ENCODE measurements at regions not wholly inside any gene's neighbourhood (a gene's known extent, or its start where the extent isn't known, plus 50 kb on each side); places are given as distances from the start of the nearest gene placed in this dataset.

DNA sequence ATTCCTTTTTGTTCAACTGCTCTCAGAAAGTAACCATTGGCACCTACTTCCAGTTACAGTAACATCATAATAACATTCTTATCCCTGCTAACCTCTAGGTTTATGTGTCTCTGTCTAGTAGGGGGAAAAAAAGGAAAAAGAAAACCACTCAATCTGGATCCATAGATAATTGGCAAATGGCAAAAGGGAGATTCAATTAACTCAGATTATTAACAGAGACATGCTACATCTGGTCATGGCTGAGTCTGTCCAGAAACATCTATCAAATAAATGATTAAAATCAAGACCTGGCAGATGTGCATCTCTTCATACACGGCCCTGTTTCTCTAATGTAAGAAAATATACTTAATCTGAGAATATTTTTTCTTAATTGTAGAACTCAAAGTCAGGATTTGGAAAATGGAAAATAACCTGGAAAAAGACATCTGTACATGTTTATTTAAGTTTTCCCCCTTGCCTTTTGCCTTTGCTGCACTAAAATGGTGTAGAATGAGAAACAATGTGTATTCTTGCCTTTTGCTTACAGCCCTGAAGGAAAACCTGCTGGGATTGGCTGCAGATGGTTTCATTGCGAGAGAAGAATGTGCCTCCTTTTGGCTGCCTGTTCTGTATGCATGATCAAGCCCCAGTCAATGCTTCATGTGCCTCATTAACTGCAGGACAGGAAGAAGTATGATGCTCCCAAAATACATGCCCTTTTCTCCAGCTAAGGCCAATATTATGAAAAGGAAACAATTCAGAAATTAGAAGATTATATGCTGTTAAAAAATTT lies 921.6 kb upstream of the PCDH20 start:
- Histone ChIP-seq H2AFZ (ENCODE audit: low read length) (no peak overlapping the region), H3K4me2 (ENCODE audit: low read depth, low read length, poor library complexity, severe bottlenecking) (no peak overlapping the region)

DNA sequence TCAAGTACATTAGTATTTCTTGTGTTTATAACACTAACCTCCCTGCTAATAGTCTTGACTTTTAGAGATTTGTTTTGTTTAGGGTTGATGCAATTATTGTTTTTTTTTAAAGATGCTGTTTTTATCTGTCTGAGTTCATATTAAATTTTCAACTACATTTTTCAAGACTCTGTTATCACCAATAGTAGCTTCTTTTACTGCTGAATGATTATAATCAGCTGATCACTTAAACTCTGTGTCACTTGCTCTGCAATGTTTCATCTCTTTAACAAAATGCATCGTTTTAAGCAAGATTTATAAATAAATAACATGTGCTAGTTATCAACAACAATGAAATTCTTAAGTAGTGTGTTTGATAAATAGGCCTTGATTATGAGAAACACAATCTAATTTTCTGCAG lies 920.9 kb upstream of the PCDH20 start:
- TF ChIP-seq CTCF (conservative IDR thresholded peaks at IDR 0.05; ENCODE audit: low read length) (no peak), EZH2phosphoT487 (IDR thresholded peaks at IDR 0.05; ENCODE audit: borderline replicate concordance) (no peak)
- Histone ChIP-seq H4K20me1 (ENCODE audit: insufficient read depth, low read length, poor library complexity, severe bottlenecking) (no peaks in the 10 kb centered on the region), H3K27me3 (ENCODE audit: insufficient read depth, low read length, poor library complexity, severe bottlenecking) (no peaks in the 10 kb centered on the region), H2AFZ (ENCODE audit: low read length) (no peak overlapping the region), H3K9me2 (replicated peaks; ENCODE audit: low read depth, low read length) (no peaks in the 10 kb centered on the region), H3K9me3 (ENCODE audit: insufficient read depth, low read depth, low read length) (no peaks in the 10 kb centered on the region), H3F3A (ENCODE audit: low read depth) (no peaks in the 10 kb centered on the region), H3K4me2 (ENCODE audit: low read depth, low read length, poor library complexity, severe bottlenecking) (no peak overlapping the region), H3K9ac (ENCODE audit: low read depth, low read length, poor library complexity, severe bottlenecking) (no peak overlapping the region), H3K4me1 (ENCODE audit: insufficient read depth, low read length, poor library complexity, severe bottlenecking) (no peaks in the 10 kb centered on the region), H3K79me2 (ENCODE audit: insufficient read depth, low read length) (no peaks in the 10 kb centered on the region), H3K36me3 (ENCODE audit: insufficient read depth, low read length) (no peaks in the 10 kb centered on the region), H3K4me3 (ENCODE audit: low read length, poor library complexity, severe bottlenecking) (no peak overlapping the region)

More for the DNA sequence above, 921.6 kb upstream of the PCDH20 start:
- Histone ChIP-seq H4K20me1 (ENCODE audit: insufficient read depth, low read length, poor library complexity, severe bottlenecking) (no peaks in the 10 kb centered on the region), H3K9ac (ENCODE audit: low read depth, low read length, poor library complexity, severe bottlenecking) (no peak overlapping the region), H3K9me3 (ENCODE audit: insufficient read depth, low read depth, low read length) (no peaks in the 10 kb centered on the region), H3K4me3 (ENCODE audit: low read length, poor library complexity, severe bottlenecking) (no peak overlapping the region), H3K79me2 (ENCODE audit: insufficient read depth, low read length) (no peaks in the 10 kb centered on the region), H3F3A (ENCODE audit: low read depth) (no peaks in the 10 kb centered on the region), H3K27me3 (ENCODE audit: insufficient read depth, low read length, poor library complexity, severe bottlenecking) (no peaks in the 10 kb centered on the region), H3K9me2 (replicated peaks; ENCODE audit: low read depth, low read length) (no peaks in the 10 kb centered on the region), H3K36me3 (ENCODE audit: insufficient read depth, low read length) (no peaks in the 10 kb centered on the region), H3K4me1 (ENCODE audit: insufficient read depth, low read length, poor library complexity, severe bottlenecking) (no peaks in the 10 kb centered on the region)
- no peak for TF ChIP-seq CTCF (conservative IDR thresholded peaks at IDR 0.05; ENCODE audit: low read length)
- TF ChIP-seq EZH2phosphoT487 (IDR thresholded peaks at IDR 0.05; ENCODE audit: borderline replicate concordance) = no peak

GRCh38 chr13:62333466-62333865 lies 917.8 kb upstream of the PCDH20 start:
- Histone ChIP-seq H2AFZ (ENCODE audit: low read length) (no peak overlapping the region), H3K4me2 (ENCODE audit: low read depth, low read length, poor library complexity, severe bottlenecking) (no peak overlapping the region), H3F3A (ENCODE audit: low read depth) (no peaks in the 10 kb centered on the region), H4K20me1 (ENCODE audit: insufficient read depth, low read length, poor library complexity, severe bottlenecking) (no peaks in the 10 kb centered on the region), H3K9me3 (ENCODE audit: insufficient read depth, low read depth, low read length) (no peaks in the 10 kb centered on the region), H3K4me1 (ENCODE audit: insufficient read depth, low read length, poor library complexity, severe bottlenecking) (no peaks in the 10 kb centered on the region), H3K79me2 (ENCODE audit: insufficient read depth, low read length) (no peaks in the 10 kb centered on the region), H3K9me2 (replicated peaks; ENCODE audit: low read depth, low read length) (no peaks in the 10 kb centered on the region), H3K27me3 (ENCODE audit: insufficient read depth, low read length, poor library complexity, severe bottlenecking) (no peaks in the 10 kb centered on the region), H3K9ac (ENCODE audit: low read depth, low read length, poor library complexity, severe bottlenecking) (no peak overlapping the region), H3K36me3 (ENCODE audit: insufficient read depth, low read length) (no peaks in the 10 kb centered on the region), H3K4me3 (ENCODE audit: low read length, poor library complexity, severe bottlenecking) (no peak overlapping the region)
- TF ChIP-seq EZH2phosphoT487 (IDR thresholded peaks at IDR 0.05; ENCODE audit: borderline replicate concordance) = no peak
- TF ChIP-seq CTCF (conservative IDR thresholded peaks at IDR 0.05; ENCODE audit: low read length) = no peak

Data from Loucy (cell line).